ENCODE measurements at regions not wholly inside any gene's neighbourhood (a gene's known extent, or its start where the extent isn't known, plus 50 kb on each side); places are given as distances from the start of the nearest gene placed in this dataset.

GRCh38 chr11:122187373-122188165 is 71.6 kb upstream of the BLID start:
- no peak for TF ChIP-seq ZFX (IDR thresholded peaks at IDR 0.05)
- TF ChIP-seq CTCF (conservative IDR thresholded peaks at IDR 0.05), result no peak
- no peak overlapping the region for H3K27ac ChIP-seq

- no peak overlapping the region for H3K27ac ChIP-seq
These were observed 70.5 kb upstream of the BLID start for GRCh38 chr11:122186439-122187080.

DNA sequence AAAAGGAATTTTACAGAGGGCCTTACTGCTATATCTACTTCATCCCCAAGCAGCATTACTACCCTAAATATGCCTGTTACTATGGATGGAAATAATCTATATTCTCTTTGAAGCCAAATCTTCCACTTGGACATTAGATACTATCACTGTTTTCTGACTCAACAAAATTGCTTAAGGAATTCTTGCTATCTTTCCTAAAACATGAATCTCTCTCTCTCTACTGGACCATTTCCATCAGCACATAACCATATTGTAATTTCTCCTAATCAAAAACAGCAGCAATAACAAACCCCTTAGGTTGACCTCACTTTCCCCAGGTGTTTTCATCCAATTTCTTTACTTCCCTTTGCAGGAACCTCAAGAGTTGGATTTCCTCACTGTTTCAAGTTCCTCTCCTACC is 67.9 kb upstream of the BLID start:
- H3K27ac ChIP-seq, result no peak overlapping the region
- TF ChIP-seq CTCF (conservative IDR thresholded peaks at IDR 0.05) (no peak), ZFX (IDR thresholded peaks at IDR 0.05) (no peak)

More at GRCh38 chr11:122186439-122187080, 70.5 kb upstream of the BLID start:
- no peak for TF ChIP-seq CTCF (conservative IDR thresholded peaks at IDR 0.05)
- no peak for TF ChIP-seq ZFX (IDR thresholded peaks at IDR 0.05)

DNA sequence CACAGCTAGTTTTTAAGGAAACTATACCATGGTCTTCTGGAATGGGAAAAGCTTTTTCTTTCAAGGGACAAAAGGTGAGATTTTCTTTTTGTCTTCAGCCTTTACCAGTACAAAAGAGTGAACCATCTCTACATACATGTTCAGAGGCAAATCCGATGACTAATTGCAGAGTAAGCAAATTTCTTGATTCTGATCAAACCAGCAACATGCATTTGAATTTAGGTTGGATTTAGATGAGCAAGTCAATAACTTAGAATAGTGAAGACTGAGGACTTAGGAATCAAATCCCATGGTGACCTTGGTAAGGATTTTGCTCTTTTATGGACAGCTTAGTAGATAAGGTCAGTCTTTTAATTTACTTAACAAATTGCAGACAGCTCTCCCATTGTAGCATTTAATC is 65.9 kb upstream of the BLID start:
- TF ChIP-seq ZFX (IDR thresholded peaks at IDR 0.05), result no peak
- no peak for TF ChIP-seq CTCF (conservative IDR thresholded peaks at IDR 0.05)
- H3K27ac ChIP-seq, result no peak overlapping the region

DNA sequence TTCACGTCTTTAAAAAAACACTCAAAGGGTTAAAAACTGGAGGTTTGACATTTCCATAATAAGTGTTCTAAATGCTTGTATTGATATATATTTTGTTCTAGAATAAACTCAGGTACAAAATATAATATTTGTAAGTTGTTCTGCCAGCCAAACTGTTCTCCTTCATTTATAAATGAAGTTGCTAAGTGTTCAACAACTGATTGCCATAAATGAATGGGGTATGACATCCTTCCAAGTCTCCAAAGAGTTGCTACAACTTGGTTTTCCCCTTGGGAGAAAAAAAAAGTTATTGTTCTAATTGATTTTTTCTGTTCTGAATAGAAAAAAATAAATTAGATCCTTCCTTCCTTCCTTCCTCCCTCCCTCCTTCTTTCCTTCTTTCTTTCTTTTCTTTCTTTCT is 65.4 kb upstream of the BLID start:
- no peak overlapping the region for H3K27ac ChIP-seq
- no peak for TF ChIP-seq ZFX (IDR thresholded peaks at IDR 0.05)
- TF ChIP-seq CTCF (conservative IDR thresholded peaks at IDR 0.05), result no peak

DNA sequence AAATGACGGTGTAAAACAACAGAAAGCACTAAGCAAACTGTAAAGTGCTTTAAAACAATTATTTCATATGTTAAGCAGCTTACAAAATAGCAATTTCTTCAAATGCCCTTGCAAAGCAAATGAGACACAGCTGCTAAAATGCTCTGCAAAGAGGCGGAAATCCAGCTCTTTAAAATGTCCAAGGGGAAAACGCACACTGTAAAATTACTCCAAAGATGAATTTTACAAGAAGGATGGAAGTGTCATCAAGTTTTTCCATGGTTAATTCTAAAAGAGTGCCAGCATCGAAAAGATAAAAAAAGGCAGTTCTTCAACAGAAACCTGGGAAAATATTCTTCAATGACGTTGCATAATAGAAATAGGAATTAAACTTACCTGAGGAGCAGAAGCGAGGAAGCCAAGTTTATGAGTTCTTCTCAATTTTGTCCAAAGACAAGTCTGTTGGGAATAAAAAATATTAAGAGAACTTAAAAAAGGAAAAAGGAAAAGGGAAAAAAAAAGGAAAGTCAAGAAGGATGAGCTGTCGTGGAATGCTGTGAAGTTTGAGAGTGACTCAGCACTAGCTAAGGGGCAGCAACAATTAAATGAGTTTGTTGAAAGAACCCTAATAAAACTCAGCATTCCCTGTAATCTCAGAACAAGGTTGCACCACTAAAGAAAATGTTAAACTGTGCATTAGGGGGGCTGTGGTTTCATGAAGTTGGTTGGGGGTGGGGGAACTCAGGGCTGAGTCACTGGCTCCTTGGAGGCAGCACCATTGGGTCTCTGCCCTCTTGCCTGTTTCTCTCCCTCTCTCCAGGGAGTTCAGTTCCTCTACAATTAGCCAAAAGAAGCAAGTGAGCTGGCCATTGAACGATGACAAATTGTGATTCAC is 64.2 kb upstream of the BLID start:
- no peak overlapping the region for H3K27ac ChIP-seq
- no peak for TF ChIP-seq CTCF (conservative IDR thresholded peaks at IDR 0.05)

DNA sequence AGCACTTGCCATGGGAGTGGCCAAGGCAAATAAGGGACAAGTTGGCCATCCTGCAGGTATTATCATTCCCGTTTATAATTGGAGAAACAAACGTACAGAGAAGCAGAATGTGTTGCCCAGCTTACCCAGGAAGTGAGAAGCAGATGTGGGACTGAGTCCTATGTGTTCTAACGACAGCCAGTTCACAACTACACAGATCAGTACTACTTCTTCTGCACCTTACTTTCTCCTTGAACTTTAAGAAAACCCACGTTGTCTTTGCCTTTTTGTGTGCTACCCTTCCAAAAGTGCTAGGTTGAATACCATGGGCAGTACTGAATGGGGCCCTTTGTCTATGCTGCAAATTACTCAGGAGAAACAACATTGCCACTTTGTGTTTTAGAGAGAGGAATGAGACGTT is 62.8 kb upstream of the BLID start:
- TF ChIP-seq ZFX (IDR thresholded peaks at IDR 0.05), result no peak
- TF ChIP-seq CTCF (conservative IDR thresholded peaks at IDR 0.05), result no peak
- H3K27ac ChIP-seq, result no peak overlapping the region

All from C4-2B (cell line).